GM23338 (cell line): ENCODE measurements at regions not wholly inside any gene's neighbourhood (a gene's known extent, or its start where the extent isn't known, plus 50 kb on each side); places are given as distances from the start of the nearest gene placed in this dataset.

Source experiments
- ATAC-seq: fragments of 200-7000 bp; cut with Tn5 transposase; 3 replicates; pipeline ENCODE4 v1.9.1; 2020
- DNase-seq: peaks from one replicate; pipeline ENCODE4 v3.0.0-alpha.2; 2015; ENCODE audit warnings: low spot score
- H2AFZ ChIP-seq: fragments of 200-600 bp; sonication (generic); 2 replicates; pipeline ENCODE4 v1.8.0; 2016; ENCODE audit warnings: antibody characterized with exemption, mild to moderate bottlenecking, moderate library complexity
- H3F3A ChIP-seq: fragments of 200-600 bp; sonication (generic); replicated peaks from 2 replicates; pipeline ENCODE4 v1.8.0; 2017; ENCODE audit warnings: antibody characterized with exemption, mixed run types, low read depth
- H3K27ac ChIP-seq: fragments of 200-600 bp; sonication (generic); 2 replicates; pipeline ENCODE4 v1.6.1; 2016; ENCODE audit warnings: low read depth
- H3K27me3 ChIP-seq: fragments of 200-600 bp; sonication (generic); 2 replicates; pipeline ENCODE4 v1.8.0; 2016; ENCODE audit warnings: mild to moderate bottlenecking, mixed run types, moderate library complexity; ENCODE audit not compliant: insufficient read depth
- H3K36me3 ChIP-seq: fragments of 200-600 bp; sonication (generic); 2 replicates; pipeline ENCODE4 v1.8.0; 2016; ENCODE audit warnings: mild to moderate bottlenecking; ENCODE audit not compliant: insufficient read depth
- H3K4me1 ChIP-seq: fragments of 200-600 bp; sonication (generic); 2 replicates; pipeline ENCODE4 v1.8.0; 2016; ENCODE audit warnings: mild to moderate bottlenecking, moderate library complexity; ENCODE audit not compliant: insufficient read depth
- H3K4me2 ChIP-seq: fragments of 200-600 bp; sonication (generic); 2 replicates; pipeline ENCODE4 v1.7.1; 2017; ENCODE audit warnings: mixed run types
- H3K4me3 ChIP-seq: fragments of 200-600 bp; sonication (generic); 2 replicates; pipeline ENCODE4 v1.6.1; 2016; ENCODE audit warnings: mixed run types
- H3K79me2 ChIP-seq: fragments of 200-600 bp; sonication (generic); replicated peaks from 2 replicates; pipeline ENCODE4 v1.8.0; 2017; ENCODE audit warnings: mild to moderate bottlenecking; ENCODE audit not compliant: insufficient read depth
- H3K9me2 ChIP-seq: fragments of 200-600 bp; sonication (generic); 2 replicates; pipeline ENCODE4 v1.8.0; 2017; ENCODE audit not compliant: insufficient read depth
- H4K20me1 ChIP-seq: fragments of 200-600 bp; sonication (generic); replicated peaks from 2 replicates; pipeline ENCODE4 v1.8.0; 2017; ENCODE audit warnings: mild to moderate bottlenecking; ENCODE audit not compliant: insufficient read depth
- H3K27ac Mint-ChIP-seq: 2 replicates; pipeline ENCODE4 v1.8.0; 2020; ENCODE audit warnings: inconsistent platforms, mild to moderate bottlenecking, moderate library complexity, mixed read lengths
- H3K27me3 Mint-ChIP-seq: 3 replicates; pipeline ENCODE4 v1.8.0; 2022; ENCODE audit warnings: low read depth, mild to moderate bottlenecking, moderate library complexity, mixed read lengths, inconsistent platforms; ENCODE audit not compliant: insufficient read depth, poor library complexity
- H3K36me3 Mint-ChIP-seq: 3 replicates; pipeline ENCODE4 v1.8.0; 2021; ENCODE audit warnings: low read depth, mild to moderate bottlenecking, inconsistent platforms, moderate library complexity, mixed read lengths
- H3K4me1 Mint-ChIP-seq: 3 replicates; pipeline ENCODE4 v1.8.0; 2020; ENCODE audit warnings: mild to moderate bottlenecking, inconsistent platforms, mixed read lengths
- H3K4me3 Mint-ChIP-seq: 3 replicates; pipeline ENCODE4 v1.8.0; 2021; ENCODE audit warnings: moderate library complexity, mild to moderate bottlenecking, inconsistent platforms, mixed read lengths
- H3K9me3 Mint-ChIP-seq: 3 replicates; pipeline ENCODE4 v1.8.0; 2020; ENCODE audit warnings: moderate library complexity, mild to moderate bottlenecking, inconsistent platforms, mixed read lengths
- CREB1 ChIP-seq: fragments of 250-450 bp; sonication (Bioruptor Pico); IDR thresholded peaks from 2 replicates; pipeline ENCODE4 v1.5.0; 2020; ENCODE audit warnings: low read depth, mild to moderate bottlenecking, moderate library complexity
- EZH2 ChIP-seq: fragments of 200-600 bp; sonication (generic); IDR thresholded peaks from one replicate; pipeline ENCODE4 v1.8.0; 2017; ENCODE audit warnings: antibody characterized with exemption, mild to moderate bottlenecking, low read depth; ENCODE audit not compliant: unreplicated experiment
- EZH2phosphoT487 ChIP-seq: fragments of 200-600 bp; sonication (generic); IDR thresholded peaks from one replicate; pipeline ENCODE4 v1.8.1; 2018; ENCODE audit warnings: antibody characterized with exemption; ENCODE audit not compliant: unreplicated experiment
- JUNB ChIP-seq: IDR thresholded peaks from one replicate; pipeline ENCODE4 v1.6.1; 2016; ENCODE audit warnings: antibody characterized with exemption; ENCODE audit not compliant: unreplicated experiment
- NANOG ChIP-seq: IDR thresholded peaks from 2 replicates; pipeline ENCODE4 v1.6.1; 2016; ENCODE audit warnings: antibody characterized with exemption, borderline replicate concordance
- POLR2AphosphoS5 ChIP-seq: IDR thresholded peaks from 2 replicates; pipeline ENCODE4 v1.6.1; 2016; ENCODE audit warnings: antibody characterized with exemption, low read depth
- STAT1 ChIP-seq: IDR thresholded peaks from one replicate; pipeline ENCODE4 v1.6.1; 2016; ENCODE audit warnings: antibody characterized with exemption; ENCODE audit not compliant: unreplicated experiment
- ZNF114 ChIP-seq: fragments of 250-450 bp; sonication (Bioruptor Pico); IDR thresholded peaks from 2 replicates; pipeline ENCODE4 v1.5.0; 2020; ENCODE audit warnings: mild to moderate bottlenecking, moderate library complexity
- ZNF331 ChIP-seq: fragments of 250-450 bp; sonication (Bioruptor Pico); IDR thresholded peaks from 2 replicates; pipeline ENCODE4 v1.5.0; 2020; ENCODE audit warnings: low read depth, mild to moderate bottlenecking, moderate library complexity
- TF ChIP-seq, protein P1 (sequence below): IDR thresholded peaks from 2 replicates; pipeline ENCODE4 v1.6.1; 2016; ENCODE audit warnings: antibody characterized with exemption
- TF ChIP-seq, protein P2 (sequence below): IDR thresholded peaks from one replicate; pipeline ENCODE4 v1.6.1; 2018; ENCODE audit warnings: antibody characterized with exemption; ENCODE audit not compliant: unreplicated experiment
- TF ChIP-seq, protein P3 (sequence below): fragments of 250-450 bp; sonication (Bioruptor Pico); IDR thresholded peaks from 2 replicates; pipeline ENCODE4 v1.5.0; 2020; ENCODE audit warnings: mild to moderate bottlenecking, moderate library complexity
- TF ChIP-seq, protein P4 (sequence below), 2 experiments: fragments of 200-600 bp in 1 of 2; sonication (generic) in 1 of 2; conservative IDR thresholded peaks; 2 replicates each; pipeline versions ENCODE4 v1.5.1 to v1.6.1; 2016 to 2017; ENCODE audit warnings: antibody characterized with exemption in 2 of 2, low read depth in 2 of 2, mild to moderate bottlenecking in 2 of 2, moderate library complexity in 1 of 2

DNA sequence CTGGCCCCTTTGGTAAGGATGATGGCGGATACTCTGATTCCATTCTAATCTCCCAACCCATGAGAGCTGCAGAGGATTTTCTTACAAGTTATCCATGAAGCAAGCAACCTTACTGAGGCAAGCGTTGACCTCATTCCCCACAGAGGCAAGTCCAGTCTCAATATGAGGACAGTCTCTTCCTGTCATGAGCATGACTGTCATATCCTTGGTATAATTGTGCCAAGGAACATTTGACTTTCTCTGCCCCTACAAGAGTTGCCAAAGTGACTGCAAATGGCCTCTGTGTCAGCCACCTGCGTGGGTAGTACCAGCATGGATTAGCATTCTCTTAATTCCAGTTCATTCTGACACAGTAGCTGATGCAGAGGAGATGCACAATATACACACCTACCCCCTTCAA lies 71.2 kb upstream of the TMEM158 start:
- Histone ChIP-seq H2AFZ (no peak overlapping the region), H3K4me1 (no peaks in the 10 kb centered on the region), H3F3A (no peaks in the 10 kb centered on the region), H3K4me2 (no peak overlapping the region), H3K4me3 (no peak overlapping the region), H3K36me3 (peaks cover 8% of the 10 kb centered on the region; the same call in 1 of the 2 replicates), H4K20me1 (no peaks in the 10 kb centered on the region), H3K79me2 (no peaks in the 10 kb centered on the region), H3K27ac (no peak overlapping the region), H3K27me3 (no peaks in the 10 kb centered on the region), H3K9me2 (peaks cover 6% of the 10 kb centered on the region; the same call in 1 of the 2 replicates)
- peaks cover 5% of the 10 kb centered on the region; the same call in 2 of the 3 replicates for H3K36me3 Mint-ChIP-seq
- no peak for DNase-seq
- H3K4me1 Mint-ChIP-seq, result peaks cover 11% of the 10 kb centered on the region; the same call in 2 of the 3 replicates
- H3K27me3 Mint-ChIP-seq, result no peaks in the 10 kb centered on the region
- no peak overlapping the region for H3K4me3 Mint-ChIP-seq
- ATAC-seq, result no peak
- TF ChIP-seq, protein P1, sequence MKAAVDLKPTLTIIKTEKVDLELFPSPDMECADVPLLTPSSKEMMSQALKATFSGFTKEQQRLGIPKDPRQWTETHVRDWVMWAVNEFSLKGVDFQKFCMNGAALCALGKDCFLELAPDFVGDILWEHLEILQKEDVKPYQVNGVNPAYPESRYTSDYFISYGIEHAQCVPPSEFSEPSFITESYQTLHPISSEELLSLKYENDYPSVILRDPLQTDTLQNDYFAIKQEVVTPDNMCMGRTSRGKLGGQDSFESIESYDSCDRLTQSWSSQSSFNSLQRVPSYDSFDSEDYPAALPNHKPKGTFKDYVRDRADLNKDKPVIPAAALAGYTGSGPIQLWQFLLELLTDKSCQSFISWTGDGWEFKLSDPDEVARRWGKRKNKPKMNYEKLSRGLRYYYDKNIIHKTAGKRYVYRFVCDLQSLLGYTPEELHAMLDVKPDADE, result no peak
- TF ChIP-seq JUNB, result no peak
- TF ChIP-seq, protein P2, sequence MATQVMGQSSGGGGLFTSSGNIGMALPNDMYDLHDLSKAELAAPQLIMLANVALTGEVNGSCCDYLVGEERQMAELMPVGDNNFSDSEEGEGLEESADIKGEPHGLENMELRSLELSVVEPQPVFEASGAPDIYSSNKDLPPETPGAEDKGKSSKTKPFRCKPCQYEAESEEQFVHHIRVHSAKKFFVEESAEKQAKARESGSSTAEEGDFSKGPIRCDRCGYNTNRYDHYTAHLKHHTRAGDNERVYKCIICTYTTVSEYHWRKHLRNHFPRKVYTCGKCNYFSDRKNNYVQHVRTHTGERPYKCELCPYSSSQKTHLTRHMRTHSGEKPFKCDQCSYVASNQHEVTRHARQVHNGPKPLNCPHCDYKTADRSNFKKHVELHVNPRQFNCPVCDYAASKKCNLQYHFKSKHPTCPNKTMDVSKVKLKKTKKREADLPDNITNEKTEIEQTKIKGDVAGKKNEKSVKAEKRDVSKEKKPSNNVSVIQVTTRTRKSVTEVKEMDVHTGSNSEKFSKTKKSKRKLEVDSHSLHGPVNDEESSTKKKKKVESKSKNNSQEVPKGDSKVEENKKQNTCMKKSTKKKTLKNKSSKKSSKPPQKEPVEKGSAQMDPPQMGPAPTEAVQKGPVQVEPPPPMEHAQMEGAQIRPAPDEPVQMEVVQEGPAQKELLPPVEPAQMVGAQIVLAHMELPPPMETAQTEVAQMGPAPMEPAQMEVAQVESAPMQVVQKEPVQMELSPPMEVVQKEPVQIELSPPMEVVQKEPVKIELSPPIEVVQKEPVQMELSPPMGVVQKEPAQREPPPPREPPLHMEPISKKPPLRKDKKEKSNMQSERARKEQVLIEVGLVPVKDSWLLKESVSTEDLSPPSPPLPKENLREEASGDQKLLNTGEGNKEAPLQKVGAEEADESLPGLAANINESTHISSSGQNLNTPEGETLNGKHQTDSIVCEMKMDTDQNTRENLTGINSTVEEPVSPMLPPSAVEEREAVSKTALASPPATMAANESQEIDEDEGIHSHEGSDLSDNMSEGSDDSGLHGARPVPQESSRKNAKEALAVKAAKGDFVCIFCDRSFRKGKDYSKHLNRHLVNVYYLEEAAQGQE, result no peak
- TF ChIP-seq, protein P3, sequence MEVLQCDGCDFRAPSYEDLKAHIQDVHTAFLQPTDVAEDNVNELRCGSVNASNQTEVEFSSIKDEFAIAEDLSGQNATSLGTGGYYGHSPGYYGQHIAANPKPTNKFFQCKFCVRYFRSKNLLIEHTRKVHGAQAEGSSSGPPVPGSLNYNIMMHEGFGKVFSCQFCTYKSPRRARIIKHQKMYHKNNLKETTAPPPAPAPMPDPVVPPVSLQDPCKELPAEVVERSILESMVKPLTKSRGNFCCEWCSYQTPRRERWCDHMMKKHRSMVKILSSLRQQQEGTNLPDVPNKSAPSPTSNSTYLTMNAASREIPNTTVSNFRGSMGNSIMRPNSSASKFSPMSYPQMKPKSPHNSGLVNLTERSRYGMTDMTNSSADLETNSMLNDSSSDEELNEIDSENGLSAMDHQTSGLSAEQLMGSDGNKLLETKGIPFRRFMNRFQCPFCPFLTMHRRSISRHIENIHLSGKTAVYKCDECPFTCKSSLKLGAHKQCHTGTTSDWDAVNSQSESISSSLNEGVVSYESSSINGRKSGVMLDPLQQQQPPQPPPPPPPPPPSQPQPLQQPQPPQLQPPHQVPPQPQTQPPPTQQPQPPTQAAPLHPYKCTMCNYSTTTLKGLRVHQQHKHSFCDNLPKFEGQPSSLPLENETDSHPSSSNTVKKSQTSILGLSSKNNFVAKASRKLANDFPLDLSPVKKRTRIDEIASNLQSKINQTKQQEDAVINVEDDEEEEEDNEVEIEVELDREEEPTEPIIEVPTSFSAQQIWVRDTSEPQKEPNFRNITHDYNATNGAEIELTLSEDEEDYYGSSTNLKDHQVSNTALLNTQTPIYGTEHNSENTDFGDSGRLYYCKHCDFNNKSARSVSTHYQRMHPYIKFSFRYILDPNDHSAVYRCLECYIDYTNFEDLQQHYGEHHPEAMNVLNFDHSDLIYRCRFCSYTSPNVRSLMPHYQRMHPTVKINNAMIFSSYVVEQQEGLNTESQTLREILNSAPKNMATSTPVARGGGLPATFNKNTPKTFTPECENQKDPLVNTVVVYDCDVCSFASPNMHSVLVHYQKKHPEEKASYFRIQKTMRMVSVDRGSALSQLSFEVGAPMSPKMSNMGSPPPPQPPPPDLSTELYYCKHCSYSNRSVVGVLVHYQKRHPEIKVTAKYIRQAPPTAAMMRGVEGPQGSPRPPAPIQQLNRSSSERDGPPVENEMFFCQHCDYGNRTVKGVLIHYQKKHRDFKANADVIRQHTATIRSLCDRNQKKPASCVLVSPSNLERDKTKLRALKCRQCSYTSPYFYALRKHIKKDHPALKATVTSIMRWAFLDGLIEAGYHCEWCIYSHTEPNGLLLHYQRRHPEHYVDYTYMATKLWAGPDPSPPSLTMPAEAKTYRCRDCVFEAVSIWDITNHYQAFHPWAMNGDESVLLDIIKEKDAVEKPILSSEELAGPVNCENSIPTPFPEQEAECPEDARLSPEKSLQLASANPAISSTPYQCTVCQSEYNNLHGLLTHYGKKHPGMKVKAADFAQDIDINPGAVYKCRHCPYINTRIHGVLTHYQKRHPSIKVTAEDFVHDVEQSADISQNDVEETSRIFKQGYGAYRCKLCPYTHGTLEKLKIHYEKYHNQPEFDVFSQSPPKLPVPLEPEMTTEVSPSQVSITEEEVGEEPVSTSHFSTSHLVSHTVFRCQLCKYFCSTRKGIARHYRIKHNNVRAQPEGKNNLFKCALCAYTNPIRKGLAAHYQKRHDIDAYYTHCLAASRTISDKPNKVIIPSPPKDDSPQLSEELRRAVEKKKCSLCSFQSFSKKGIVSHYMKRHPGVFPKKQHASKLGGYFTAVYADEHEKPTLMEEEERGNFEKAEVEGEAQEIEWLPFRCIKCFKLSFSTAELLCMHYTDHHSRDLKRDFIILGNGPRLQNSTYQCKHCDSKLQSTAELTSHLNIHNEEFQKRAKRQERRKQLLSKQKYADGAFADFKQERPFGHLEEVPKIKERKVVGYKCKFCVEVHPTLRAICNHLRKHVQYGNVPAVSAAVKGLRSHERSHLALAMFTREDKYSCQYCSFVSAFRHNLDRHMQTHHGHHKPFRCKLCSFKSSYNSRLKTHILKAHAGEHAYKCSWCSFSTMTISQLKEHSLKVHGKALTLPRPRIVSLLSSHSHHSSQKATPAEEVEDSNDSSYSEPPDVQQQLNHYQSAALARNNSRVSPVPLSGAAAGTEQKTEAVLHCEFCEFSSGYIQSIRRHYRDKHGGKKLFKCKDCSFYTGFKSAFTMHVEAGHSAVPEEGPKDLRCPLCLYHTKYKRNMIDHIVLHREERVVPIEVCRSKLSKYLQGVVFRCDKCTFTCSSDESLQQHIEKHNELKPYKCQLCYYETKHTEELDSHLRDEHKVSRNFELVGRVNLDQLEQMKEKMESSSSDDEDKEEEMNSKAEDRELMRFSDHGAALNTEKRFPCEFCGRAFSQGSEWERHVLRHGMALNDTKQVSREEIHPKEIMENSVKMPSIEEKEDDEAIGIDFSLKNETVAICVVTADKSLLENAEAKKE (CRISPR knock-in tag), result no peak
- TF ChIP-seq, protein P4, sequence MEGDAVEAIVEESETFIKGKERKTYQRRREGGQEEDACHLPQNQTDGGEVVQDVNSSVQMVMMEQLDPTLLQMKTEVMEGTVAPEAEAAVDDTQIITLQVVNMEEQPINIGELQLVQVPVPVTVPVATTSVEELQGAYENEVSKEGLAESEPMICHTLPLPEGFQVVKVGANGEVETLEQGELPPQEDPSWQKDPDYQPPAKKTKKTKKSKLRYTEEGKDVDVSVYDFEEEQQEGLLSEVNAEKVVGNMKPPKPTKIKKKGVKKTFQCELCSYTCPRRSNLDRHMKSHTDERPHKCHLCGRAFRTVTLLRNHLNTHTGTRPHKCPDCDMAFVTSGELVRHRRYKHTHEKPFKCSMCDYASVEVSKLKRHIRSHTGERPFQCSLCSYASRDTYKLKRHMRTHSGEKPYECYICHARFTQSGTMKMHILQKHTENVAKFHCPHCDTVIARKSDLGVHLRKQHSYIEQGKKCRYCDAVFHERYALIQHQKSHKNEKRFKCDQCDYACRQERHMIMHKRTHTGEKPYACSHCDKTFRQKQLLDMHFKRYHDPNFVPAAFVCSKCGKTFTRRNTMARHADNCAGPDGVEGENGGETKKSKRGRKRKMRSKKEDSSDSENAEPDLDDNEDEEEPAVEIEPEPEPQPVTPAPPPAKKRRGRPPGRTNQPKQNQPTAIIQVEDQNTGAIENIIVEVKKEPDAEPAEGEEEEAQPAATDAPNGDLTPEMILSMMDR (conservative IDR thresholded peaks at IDR 0.05; ENCODE audit: low read depth in 2 of 2), result no peak
- no peak for TF ChIP-seq ZNF331 (CRISPR knock-in tag)
- no peak for TF ChIP-seq POLR2AphosphoS5
- no peak for TF ChIP-seq EZH2phosphoT487
- no peak for TF ChIP-seq EZH2
- TF ChIP-seq CREB1 (CRISPR knock-in tag), result no peak
- no peak for TF ChIP-seq ZNF114 (CRISPR knock-in tag)
- no peak for TF ChIP-seq STAT1
- no peak for TF ChIP-seq NANOG
- H3K27ac Mint-ChIP-seq, result no peak overlapping the region
- H3K9me3 Mint-ChIP-seq, result peaks cover 16% of the 10 kb centered on the region; the same call in 2 of the 3 replicates
